Muscle of arm (tissue), 1 donor: ENCODE measurements at regions not wholly inside any gene's neighbourhood (a gene's known extent, or its start where the extent isn't known, plus 50 kb on each side); places are given as distances from the start of the nearest gene placed in this dataset.
"Not testable (repeated sequence)": the region's sequence is repeated elsewhere in the genome, so short reads cannot be mapped to it uniquely, and the experiment has no call there.

Source experiments
- DNase-seq: peaks from one replicate; pipeline ENCODE4 v3.0.0-alpha.2; 2013

DNA sequence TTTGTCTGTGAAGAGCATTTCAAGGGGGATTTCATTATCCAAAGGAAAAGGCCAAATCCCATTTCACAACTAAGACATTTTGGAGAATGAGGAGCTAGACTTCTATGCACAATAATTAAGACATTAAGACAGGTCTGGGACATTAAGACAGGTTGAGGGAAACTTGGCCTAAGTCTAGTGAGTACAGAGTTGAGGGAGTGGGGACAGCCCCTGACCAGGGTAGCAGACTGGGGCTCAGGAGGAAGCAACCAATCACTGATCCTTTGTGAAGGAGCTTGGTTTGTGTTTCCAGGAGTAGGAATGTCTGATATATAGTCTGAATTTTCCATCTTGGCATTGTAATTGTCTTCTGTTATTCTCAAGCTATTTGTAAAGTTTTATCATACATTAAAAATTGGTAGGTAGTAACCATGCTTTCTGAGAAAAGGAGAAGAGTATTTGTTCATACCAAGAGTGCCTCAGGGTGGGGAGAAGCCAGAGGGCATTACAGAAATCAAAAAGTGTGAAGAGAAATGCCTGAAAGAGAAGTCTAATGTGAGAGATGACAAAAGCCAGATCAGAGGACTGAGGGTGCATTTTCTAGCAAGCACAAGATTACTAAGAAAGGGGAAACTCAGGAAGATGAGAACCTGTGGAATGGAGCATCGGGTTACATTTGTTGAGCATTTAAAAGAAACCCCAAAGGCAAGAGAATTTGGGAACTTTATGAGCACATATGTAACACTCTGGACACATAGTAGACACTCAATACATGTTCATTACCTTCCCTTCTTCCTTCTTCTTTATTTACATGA is 189.3 kb upstream of the PIK3R1 start:
- no peak for DNase-seq

DNA sequence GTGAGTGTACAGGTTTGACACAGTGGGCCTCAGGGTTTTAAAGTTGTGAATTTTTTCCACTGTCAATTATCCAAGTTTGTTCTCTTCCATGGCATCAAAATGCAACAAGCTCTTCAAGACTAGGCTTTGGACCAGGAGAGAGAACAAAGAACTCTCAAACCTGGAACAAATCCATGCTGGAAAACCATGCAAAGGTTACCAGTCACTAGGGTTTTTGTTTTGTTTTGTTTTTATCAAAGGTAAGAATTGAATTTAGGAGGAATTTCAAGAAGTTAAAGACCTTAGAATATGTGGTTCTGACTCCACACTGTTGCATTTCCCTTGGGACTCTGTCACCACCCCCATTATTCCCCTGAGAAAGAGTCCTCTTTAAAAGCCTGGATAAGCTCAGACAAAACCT is 191.1 kb upstream of the PIK3R1 start:
- DNase-seq: no peak

DNA sequence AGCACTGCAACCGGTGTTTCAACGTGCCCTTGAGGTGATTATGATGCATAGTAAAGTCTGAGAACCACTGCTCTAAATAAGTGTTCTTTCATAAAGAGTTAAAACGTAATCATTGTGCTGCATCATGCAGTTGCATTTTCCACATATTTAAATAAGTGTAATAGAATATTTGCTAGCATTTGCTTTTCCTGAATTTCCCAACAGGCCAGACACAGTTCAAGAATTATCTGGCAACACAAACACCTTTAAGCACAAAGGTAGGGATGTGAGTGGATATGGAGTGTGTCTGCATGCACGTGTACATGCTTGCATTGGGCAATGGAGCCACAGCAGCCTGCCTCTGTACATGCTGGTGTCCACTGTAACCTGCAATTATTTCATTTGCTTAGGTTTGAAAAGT is 193.6 kb upstream of the PIK3R1 start:
- no peak for DNase-seq

DNA sequence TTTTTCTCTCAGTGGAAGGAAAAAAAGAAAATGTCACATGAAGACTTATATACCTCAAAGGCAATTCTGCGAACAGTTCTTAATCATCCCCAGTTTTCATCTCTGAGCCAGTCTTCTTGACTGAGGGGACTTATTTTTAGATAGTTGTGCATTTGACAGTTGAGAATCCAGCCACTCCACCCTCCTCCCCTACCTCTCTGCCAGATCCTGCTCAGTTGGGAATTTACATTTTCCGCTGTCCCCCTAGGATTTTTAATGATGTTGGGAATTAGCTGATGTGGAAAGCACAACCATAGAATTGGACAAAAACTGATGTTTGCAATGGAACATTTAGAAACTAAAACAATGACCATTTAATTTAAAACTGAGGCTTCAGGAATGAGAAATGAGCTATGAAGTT is 194.3 kb upstream of the PIK3R1 start:
- DNase-seq: no peak

DNA sequence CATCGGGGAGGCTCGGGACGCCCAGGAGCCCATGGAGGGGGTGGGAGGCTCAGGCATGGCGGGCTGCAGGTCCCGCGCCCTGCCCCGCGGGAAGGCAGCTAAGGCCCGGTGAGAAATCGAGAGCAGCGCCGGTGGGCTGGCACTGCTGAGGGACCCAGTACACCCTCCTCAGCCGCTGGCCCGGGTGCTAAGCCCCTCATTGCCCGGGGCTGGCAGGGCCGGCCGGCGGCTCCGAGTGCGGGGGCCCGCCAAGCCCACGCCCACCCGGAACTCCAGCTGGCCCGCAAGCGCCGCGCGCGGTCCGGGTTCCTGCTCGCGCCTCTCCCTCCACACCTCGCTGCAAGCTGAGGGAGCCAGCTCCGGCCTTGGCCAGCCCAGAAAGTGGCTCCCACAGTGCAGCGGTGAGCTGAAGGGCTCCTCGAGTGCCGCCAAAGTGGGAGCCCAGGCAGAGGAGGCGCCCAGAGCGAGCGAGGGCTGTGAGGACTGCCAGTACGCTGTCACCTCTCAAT is 195.0 kb upstream of the PIK3R1 start:
- not testable (repeated sequence) for DNase-seq

DNA sequence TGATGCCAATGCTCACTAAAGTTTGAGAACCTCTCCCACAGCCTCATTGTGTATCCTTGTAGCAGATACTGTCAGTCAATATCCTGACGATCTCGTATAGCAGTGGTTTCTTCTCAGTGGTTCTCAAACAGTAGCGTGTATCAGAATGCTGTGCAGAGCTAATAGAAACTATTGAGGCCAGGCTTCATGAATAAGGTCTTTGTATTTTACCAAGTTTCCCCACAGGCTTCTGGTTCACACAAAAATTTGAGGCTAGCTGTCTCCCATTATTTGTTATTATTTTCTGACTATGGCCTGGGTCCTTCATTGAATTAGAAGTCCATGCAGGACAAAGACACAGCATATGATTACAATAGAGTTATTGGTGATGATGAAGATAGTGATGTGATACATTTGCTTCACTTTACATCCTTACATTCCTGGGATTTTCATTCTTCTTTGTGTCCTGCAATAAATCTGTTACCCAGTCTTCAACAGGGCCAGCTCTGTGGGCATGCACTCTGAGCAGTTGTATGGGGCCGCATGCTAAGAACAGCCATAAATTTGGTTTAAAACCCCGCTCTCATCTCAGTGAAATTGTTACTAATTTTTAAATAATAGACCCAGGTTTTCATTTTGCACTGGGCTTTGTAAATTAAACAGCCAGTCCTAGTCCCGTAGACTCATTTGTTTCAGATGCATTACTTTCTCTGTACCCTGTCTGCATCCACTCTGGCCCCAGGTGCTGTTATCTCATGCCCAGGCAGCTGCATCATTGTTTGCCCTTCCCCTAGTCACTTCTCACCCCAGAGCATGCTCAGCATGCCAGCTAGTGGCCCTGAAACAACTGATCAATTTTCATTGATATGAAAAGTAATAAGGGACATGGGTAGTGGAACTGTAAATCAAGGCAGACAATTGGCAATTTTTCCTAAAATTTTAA is 199.9 kb upstream of the PIK3R1 start:
- no peak for DNase-seq

DNA sequence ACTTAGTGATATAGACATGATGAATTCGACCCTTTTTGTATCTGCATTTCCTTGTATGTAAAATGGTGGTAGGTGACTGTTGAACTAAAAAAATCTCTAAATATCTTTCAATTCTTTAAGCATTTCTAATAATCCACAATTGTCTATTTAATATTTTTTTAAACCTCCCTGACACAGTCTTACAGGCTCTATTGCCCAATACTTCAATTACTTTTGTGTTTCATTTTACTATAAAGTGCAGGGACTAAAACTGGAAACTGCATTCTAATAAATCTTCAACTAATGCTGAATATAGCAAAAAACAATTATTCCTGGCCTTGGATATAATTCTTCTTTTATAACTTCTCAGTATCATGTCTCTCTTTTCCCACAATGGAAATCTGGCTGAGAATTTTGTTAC is 202.7 kb upstream of the PIK3R1 start:
- no peak for DNase-seq

DNA sequence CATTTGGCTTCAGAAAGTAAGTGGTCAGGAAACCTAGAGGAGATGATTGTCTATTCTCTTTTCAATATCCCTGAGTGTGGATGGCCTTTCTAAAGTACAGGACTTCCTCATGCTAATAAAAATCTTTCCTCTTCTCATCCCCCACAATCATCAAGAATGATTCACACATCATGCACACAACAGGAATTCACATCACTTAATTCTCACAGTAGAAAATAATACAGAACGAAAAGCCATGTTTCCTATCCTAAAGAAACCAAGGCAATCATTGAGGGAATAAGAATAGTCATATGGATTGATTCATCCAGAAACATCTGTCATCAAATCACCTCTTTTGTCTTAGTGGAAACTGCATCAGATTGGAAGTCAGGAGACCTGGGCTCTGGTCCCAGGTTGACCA is 203.1 kb upstream of the PIK3R1 start:
- DNase-seq: no peak

DNA sequence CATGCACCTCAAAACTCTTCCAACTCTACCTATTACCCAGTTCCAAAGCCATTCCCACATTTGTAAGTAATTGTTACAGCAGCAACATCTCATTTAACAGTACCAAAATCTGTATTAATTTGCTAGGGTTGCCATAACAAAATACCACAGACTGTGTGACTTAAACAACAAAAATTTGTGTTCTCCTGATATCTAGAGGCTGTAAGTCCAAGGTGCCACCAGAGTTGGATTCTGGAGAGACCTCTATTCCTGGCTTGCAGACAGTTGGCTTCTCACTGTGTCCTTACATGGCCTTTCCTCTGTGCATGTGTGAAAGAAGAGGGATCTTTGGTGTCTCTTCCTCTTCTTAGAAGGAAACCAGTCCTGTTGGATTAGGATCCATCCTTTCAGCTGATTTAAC is 203.8 kb upstream of the PIK3R1 start:
- no peak for DNase-seq

DNA sequence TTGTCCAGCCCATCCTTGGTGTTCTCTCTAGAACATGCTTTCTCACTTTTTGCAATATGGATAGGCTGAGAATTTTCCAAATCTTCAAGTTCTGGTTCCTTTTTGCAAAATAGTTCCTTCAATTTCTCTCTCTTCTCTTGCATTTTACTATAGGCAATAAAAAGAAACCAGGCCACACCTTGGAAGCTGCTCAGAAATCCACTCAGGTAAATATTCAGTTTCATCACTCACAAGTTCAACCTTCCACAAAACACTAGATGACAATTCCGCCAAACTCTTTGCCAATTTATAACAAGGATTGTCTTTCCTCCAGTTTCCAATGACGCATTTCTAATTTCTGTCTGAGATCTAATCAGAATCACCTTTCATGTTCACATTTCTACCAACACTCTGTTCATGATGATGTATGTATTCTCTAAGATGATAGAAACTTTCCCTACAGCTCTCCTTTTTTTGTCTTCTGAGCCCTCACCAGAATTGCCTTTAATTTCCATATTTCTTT is 204.2 kb upstream of the PIK3R1 start:
- no peak for DNase-seq

DNA sequence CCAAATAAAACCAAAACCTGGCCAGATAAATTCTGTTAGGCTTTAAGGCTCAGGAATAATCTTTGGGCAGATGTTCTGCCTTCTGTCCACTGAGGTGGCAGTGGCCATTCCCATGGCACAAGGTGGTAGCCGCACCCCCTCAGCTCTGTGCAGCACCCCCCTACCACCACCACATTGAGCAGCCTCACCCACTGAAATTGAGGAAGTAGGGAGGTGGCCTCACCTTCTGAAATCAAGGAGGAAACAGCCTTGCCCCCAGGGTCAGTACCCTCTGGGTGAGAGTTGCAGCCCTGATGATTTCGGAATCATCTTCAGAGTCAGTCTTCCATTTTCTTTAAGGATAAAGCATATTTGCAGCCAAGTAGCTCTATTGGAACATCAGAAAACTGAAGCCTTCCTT is 204.8 kb upstream of the PIK3R1 start:
- DNase-seq: no peak

DNA sequence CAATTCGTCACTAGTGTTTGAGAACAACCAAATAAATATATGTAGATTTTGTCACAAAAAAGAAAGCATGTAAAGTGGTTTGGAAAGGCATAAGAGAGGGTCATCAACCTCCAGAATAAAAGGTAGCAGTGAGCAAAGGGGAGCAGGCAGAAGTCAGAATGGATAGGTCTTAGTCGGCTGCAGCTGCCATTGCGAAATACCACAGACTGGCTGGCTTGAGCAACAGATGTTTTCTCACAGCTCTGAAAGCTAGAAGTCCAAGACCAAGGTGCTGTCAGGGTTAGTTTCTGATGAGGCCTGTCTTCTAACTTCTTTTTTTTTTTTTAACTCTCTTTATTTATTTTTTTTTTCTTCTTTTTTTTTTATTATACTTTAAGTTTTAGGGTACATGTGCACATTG is 208.1 kb upstream of the PIK3R1 start:
- DNase-seq: no peak

DNA sequence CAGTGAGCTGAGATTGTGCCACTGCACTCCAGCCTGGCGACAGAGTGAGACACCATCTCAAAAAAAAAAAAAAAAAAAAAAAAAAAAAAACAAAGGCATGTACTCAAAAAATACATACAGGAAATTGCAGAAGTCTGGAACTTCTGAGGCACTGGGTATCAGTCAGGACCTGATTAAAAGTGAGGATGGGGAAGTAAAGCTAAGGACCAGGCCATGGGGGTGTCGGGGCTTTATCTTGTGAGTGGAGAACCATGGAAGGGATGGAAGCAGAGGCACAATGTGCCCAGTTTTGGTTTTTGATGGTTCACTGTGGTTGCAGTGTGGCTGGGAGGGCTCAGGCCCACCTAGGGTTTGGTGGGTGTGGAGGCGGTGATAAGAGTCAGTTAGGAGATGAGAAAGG is 212.7 kb upstream of the PIK3R1 start:
- DNase-seq: no peak

DNA sequence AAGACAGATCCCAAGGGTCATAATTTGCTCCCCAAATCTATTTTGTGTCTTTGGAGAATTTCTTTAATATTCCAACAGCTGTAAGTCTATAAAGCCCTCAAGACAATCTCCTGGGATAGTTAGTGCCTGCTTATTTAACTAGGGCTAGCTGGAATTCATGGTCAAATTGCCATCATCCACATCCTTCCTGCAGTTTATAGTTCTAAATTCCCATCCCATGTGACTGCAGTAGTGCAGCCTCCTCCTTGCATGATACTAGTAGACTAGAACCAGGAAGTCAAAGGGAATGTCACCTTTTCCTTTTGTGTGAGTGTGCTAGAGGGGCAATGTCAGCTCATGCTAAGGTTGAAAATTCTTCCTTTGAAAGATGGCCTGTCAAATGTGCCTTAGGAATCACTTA is 214.8 kb upstream of the PIK3R1 start:
- DNase-seq: no peak

DNA sequence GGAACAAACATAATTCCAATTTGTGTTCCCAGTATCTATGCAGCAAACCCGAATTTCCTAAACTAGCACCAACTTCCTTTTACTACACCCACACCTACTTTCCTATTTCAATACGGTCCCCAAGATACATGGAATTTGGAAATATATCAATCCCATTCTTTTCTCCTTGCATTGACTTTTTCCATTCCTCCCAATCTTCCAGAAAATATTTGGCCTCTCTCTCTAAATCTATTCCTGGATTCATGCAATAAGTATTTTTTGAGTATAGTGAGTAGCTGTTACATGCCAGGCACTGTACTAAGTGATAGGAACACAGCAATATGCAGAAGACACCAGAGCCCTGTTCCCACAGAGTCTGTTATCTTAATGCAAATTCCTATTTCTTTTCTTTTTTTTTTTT is 216.2 kb upstream of the PIK3R1 start:
- DNase-seq: no peak

DNA sequence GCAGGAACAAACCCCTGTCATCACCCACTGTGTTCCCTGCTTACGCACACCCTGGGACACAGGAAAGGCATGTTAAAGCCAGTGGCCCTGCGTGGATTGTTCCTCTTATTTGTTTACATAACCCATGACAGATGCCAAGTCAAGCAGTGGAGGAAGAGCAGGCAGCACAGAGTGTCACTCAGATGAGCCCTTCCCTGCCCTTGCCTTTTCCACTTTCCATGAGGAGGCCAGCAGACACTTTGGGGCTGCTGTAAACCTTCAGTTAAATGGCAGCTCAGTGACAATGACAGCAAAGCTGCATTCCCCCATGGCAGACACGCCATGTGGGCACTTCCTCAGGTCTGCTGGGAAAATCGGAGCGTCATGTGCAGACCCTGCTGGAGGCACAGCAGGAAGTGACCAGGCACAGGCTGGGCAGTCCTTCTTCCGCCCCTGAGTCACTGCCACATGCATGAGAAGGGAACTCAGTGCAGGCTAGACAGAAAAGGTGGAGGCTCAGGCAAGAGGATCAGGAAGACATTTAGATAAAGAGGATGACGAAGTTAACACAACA is 216.8 kb upstream of the PIK3R1 start:
- DNase-seq: no peak

DNA sequence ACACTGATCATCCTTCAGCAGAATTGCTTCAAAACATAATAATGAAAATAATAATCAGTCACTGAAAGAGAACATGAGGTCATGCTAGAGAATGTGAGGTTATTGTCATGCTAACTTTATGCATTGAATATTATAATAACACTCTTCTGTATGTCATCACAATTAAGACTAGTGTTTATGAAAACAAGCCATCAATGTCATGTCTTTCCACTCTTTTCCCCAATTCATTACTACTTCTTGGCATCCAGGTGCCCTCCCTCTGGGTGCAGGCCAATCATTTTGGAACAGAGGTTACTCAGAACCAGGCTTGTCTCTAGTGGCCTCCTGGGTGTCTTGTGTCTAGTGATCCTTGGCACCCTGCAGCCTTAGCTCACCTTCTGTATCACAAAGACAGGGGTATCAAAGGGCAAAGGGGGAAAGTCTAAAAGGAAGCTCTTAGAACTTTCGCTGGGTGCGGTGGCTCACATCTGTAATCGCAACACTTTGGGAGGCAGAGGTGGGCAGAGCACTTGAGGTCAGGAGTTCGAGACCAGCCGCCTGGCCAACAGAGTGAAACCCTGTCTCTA is 217.6 kb upstream of the PIK3R1 start:
- no peak for DNase-seq

DNA sequence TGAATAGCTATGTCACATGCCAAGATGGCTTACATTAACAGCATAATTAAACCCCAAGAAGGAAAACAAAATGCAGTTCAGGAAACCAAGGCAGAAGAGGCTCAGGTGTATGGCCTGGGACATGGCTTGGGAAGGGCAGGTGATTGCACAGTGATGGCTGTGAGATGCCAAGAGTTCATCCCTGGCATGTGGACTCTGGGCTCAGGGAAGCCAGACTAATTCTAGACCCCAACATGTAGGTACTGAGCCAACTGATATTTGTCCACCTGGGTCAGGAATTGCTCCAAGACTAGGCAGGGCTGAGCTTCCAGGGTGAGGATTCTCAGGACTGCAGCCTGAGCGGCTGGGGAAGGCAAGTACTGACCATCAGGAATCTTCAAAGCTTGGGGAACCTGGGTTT is 218.4 kb upstream of the PIK3R1 start:
- no peak for DNase-seq

DNA sequence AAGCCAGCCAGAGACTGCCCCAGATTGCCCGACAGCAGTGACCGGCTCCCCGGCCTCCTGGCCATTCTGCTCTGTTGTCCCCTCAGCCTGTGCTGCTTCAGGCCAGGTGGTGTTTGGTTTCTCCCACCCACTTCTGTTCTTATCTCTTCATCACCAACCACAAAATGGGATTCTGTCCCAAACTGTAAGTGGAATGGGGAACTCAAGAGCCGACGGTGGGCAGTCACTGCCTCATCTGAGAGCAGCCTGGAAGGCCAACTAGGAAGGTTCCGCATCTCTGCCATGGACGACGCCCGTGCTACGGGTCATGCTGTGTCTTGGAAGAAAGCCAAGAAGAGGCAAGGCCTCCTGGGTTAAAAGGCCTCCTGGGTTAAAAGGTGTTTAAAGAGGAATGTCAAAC is 219.0 kb upstream of the PIK3R1 start:
- DNase-seq: no peak

DNA sequence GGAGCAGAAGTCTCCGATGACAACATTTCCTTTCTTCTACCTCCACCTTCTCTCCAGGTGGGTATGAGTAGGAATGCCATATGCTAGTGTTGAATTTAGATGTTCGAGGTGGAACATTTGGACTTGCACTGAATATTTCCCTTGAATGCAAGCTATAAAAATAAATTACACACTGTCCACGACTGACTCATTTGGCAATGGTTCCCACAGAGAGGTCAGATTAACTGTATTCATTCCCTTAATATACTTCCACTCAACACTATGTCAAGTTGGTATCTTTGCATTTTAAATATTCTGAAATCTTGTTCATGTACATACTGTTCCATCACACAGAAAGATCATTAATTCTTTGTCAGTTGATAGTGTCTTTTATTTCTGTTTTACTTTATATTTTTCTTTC is 222.6 kb upstream of the PIK3R1 start:
- DNase-seq: no peak

DNA sequence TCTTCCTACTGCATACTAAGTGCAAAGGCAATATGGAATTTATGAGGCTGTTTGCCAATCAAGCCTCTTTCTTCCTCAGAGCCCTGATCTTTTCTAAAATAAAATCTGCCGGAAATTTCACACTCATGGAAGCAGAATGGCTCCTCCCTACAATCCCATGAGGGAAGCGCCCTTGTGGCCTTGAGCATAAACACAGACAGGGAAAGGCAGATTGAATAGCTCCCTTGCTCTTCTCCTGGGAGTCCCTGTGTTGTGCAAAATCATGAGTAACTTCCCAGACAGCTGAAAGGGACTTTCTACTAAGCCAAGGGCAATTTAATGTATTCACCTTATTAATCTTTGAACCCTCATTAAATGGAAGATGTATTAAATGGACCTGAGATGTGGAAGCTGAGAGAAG is 226.1 kb upstream of the PIK3R1 start:
- no peak for DNase-seq

DNA sequence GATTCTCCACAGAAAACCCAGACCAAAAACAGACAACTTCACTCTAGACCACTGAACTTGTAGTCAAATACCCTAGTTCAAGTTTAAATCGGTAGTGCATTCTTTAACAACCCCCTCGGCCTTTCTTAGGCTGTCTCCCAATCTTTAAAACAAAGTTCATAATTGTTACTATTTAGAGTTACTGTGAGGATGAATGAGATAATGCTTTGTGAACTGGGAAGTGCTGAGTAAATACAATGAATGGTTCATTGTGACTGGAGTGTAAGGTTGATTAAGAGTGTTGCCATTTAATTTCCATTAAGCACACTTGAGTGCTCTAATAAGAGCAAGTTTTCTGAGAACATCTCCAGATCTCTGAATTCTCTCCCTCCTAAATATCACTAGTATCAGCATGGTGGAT is 228.8 kb upstream of the PIK3R1 start:
- DNase-seq: no peak
